Activated naive CD4-positive, alpha-beta T cell treated with anti-CD3 and anti-CD28 coated beads, Interleukin-2, amount 10 ng/mL, durations not matched to agents 7 days and 5 days (primary cell): ENCODE measurements at regions not wholly inside any gene's neighbourhood (a gene's known extent, or its start where the extent isn't known, plus 50 kb on each side); places are given as distances from the start of the nearest gene placed in this dataset.
A peak's percentile ranks its signal among the peaks of the same experiment; 100 is the strongest.

Experiments used
- CTCF ChIA-PET: fragments of 350-600 bp; sonication (Branson Sonifier 250); formaldehyde crosslinking; loops from one replicate; lab custom pipeline; 2021; ENCODE audit warnings: antibody characterized with exemption; lab: Charles Lee
- DNase-seq: peaks from one replicate; pipeline ENCODE4 v3.0.0-alpha.2; 2020
- H3K27ac Mint-ChIP-seq: one replicate; pipeline ENCODE4 v1.8.0; 2021; ENCODE audit warnings: mild to moderate bottlenecking, moderate library complexity, mixed read lengths
- H3K27me3 Mint-ChIP-seq: one replicate; pipeline ENCODE4 v1.8.0; 2021; ENCODE audit warnings: mild to moderate bottlenecking, mixed read lengths
- H3K36me3 Mint-ChIP-seq: one replicate; pipeline ENCODE4 v1.8.0; 2021; ENCODE audit warnings: mixed read lengths
- H3K4me1 Mint-ChIP-seq: one replicate; pipeline ENCODE4 v1.8.0; 2021; ENCODE audit warnings: mixed read lengths
- H3K4me3 Mint-ChIP-seq: one replicate; pipeline ENCODE4 v1.8.0; 2021; ENCODE audit warnings: mild to moderate bottlenecking, moderate library complexity, mixed read lengths
- H3K9me3 Mint-ChIP-seq: one replicate; pipeline ENCODE4 v1.8.0; 2021; ENCODE audit warnings: mixed read lengths

GRCh38 chr9:105880517-105880916, 186.2 kb downstream of the TMEM38B start:
- Mint-ChIP-seq H3K4me3 (no peak overlapping the region), H3K4me1 (peaks cover 33% of the 10 kb centered on the region), H3K27ac (no peak overlapping the region), H3K9me3 (no peaks in the 10 kb centered on the region), H3K36me3 (no peaks in the 10 kb centered on the region), H3K27me3 (peaks cover 30% of the 10 kb centered on the region)
- CTCF ChIA-PET, result interaction anchor here (1.0 to 10.1 kb wide), 3 partner anchors 23 to 162 kb away, joined by 3 to 155 read pairs (median 3); no protein-coding TSS in a partner anchor
- no peak for DNase-seq

GRCh38 chr9:105881021-105881420, 186.7 kb downstream of the TMEM38B start:
- H3K4me3 Mint-ChIP-seq, result no peak overlapping the region
- peaks cover 35% of the 10 kb centered on the region for H3K4me1 Mint-ChIP-seq
- no peak for DNase-seq
- no peak overlapping the region for H3K27ac Mint-ChIP-seq
- no peaks in the 10 kb centered on the region for H3K36me3 Mint-ChIP-seq
- no peaks in the 10 kb centered on the region for H3K9me3 Mint-ChIP-seq
- CTCF ChIA-PET, result interaction anchor here (0.5 to 10.1 kb wide), 14 partner anchors 8 to 370 kb away, joined by 3 to 155 read pairs (median 4); no protein-coding TSS in a partner anchor
- peaks cover 33% of the 10 kb centered on the region for H3K27me3 Mint-ChIP-seq

- H3K27me3 Mint-ChIP-seq, result peaks cover 33% of the 10 kb centered on the region
- no peak overlapping the region for H3K4me3 Mint-ChIP-seq
- no peaks in the 10 kb centered on the region for H3K36me3 Mint-ChIP-seq
- no peaks in the 10 kb centered on the region for H3K9me3 Mint-ChIP-seq
- no peak overlapping the region for H3K27ac Mint-ChIP-seq
- H3K4me1 Mint-ChIP-seq, result peaks cover 30% of the 10 kb centered on the region
- DNase-seq, result peak; percentile 83
- CTCF ChIA-PET, result interaction anchor here (0.5 to 10.1 kb wide), 16 partner anchors 9 to 371 kb away, joined by 3 to 155 read pairs (median 4); no protein-coding TSS in a partner anchor
Measured at GRCh38 chr9:105881654-105882349, 187.5 kb downstream of the TMEM38B start.

- Mint-ChIP-seq H3K36me3 (no peaks in the 10 kb centered on the region), H3K9me3 (no peaks in the 10 kb centered on the region), H3K27me3 (peaks cover 32% of the 10 kb centered on the region), H3K27ac (peak overlapping the region; percentile 47), H3K4me1 (peaks cover 31% of the 10 kb centered on the region), H3K4me3 (no peak overlapping the region)
- CTCF ChIA-PET, result interaction anchor here (1.1 to 10.1 kb wide), 4 partner anchors 13 to 41 kb away, joined by 3 to 155 read pairs (median 3); no protein-coding TSS in a partner anchor
- DNase-seq, result peak; percentile 24
Measured at GRCh38 chr9:105883847-105884246, 189.5 kb downstream of the TMEM38B start.

- DNase-seq, result no peak
- no peak overlapping the region for H3K4me3 Mint-ChIP-seq
- H3K27ac Mint-ChIP-seq, result peak overlapping the region; percentile 47
- H3K9me3 Mint-ChIP-seq, result no peaks in the 10 kb centered on the region
- H3K27me3 Mint-ChIP-seq, result peaks cover 26% of the 10 kb centered on the region
- H3K4me1 Mint-ChIP-seq, result peaks cover 27% of the 10 kb centered on the region
- no peaks in the 10 kb centered on the region for H3K36me3 Mint-ChIP-seq
- CTCF ChIA-PET, result interaction anchor here (0.7 to 10.1 kb wide), 5 partner anchors 13 to 42 kb away, joined by 3 to 155 read pairs (median 3); no protein-coding TSS in a partner anchor
Measured at GRCh38 chr9:105884416-105884815, 190.1 kb downstream of the TMEM38B start.

- DNase-seq, result no peak
Measured at GRCh38 chr9:105886136-105886535, 191.8 kb downstream of the TMEM38B start.

GRCh38 chr9:105887679-105888078, 193.3 kb downstream of the TMEM38B start:
- peaks cover 13% of the 10 kb centered on the region for H3K27me3 Mint-ChIP-seq
- H3K4me3 Mint-ChIP-seq, result no peak overlapping the region
- DNase-seq, result peak; percentile 22
- H3K4me1 Mint-ChIP-seq, result peaks cover 27% of the 10 kb centered on the region
- CTCF ChIA-PET, result no interaction called here
- H3K9me3 Mint-ChIP-seq, result no peaks in the 10 kb centered on the region
- H3K27ac Mint-ChIP-seq, result no peak overlapping the region
- no peaks in the 10 kb centered on the region for H3K36me3 Mint-ChIP-seq

More at GRCh38 chr9:105886136-105886535, 191.8 kb downstream of the TMEM38B start:
- Mint-ChIP-seq H3K27me3 (peaks cover 18% of the 10 kb centered on the region), H3K4me3 (no peak overlapping the region), H3K27ac (no peak overlapping the region), H3K36me3 (no peaks in the 10 kb centered on the region), H3K9me3 (no peaks in the 10 kb centered on the region), H3K4me1 (peaks cover 27% of the 10 kb centered on the region)
- CTCF ChIA-PET, result interaction anchor here (10.1 kb wide), 1 partner anchor 43 kb away, joined by 155 read pairs; no protein-coding TSS in a partner anchor

GRCh38 chr9:105890046-105890822, 195.9 kb downstream of the TMEM38B start:
- DNase-seq, result no peak
- Mint-ChIP-seq H3K4me1 (peaks cover 6% of the 10 kb centered on the region), H3K27me3 (peaks cover 11% of the 10 kb centered on the region), H3K36me3 (no peaks in the 10 kb centered on the region), H3K4me3 (no peak overlapping the region), H3K27ac (no peak overlapping the region), H3K9me3 (no peaks in the 10 kb centered on the region)
- CTCF ChIA-PET, result no interaction called here

GRCh38 chr9:105900123-105900522, 205.8 kb downstream of the TMEM38B start:
- H3K27me3 Mint-ChIP-seq, result peaks cover 22% of the 10 kb centered on the region
- no peaks in the 10 kb centered on the region for H3K36me3 Mint-ChIP-seq
- H3K27ac Mint-ChIP-seq, result no peak overlapping the region
- H3K9me3 Mint-ChIP-seq, result no peaks in the 10 kb centered on the region
- H3K4me3 Mint-ChIP-seq, result no peak overlapping the region
- no peak for DNase-seq
- H3K4me1 Mint-ChIP-seq, result no peaks in the 10 kb centered on the region
- CTCF ChIA-PET, result no interaction called here

GRCh38 chr9:105901514-105902109, 207.3 kb downstream of the TMEM38B start:
- CTCF ChIA-PET, result no interaction called here
- Mint-ChIP-seq H3K36me3 (no peaks in the 10 kb centered on the region), H3K4me3 (no peak overlapping the region)

GRCh38 chr9:105908069-105908468, 213.7 kb downstream of the TMEM38B start:
- Mint-ChIP-seq H3K27ac (no peak overlapping the region), H3K36me3 (no peaks in the 10 kb centered on the region), H3K4me1 (no peaks in the 10 kb centered on the region), H3K27me3 (peaks cover 5% of the 10 kb centered on the region), H3K4me3 (no peak overlapping the region), H3K9me3 (no peaks in the 10 kb centered on the region)
- CTCF ChIA-PET, result no interaction called here
- DNase-seq, result no peak

More at GRCh38 chr9:105901514-105902109, 207.3 kb downstream of the TMEM38B start:
- H3K9me3 Mint-ChIP-seq, result no peaks in the 10 kb centered on the region
- H3K4me1 Mint-ChIP-seq, result no peaks in the 10 kb centered on the region
- H3K27me3 Mint-ChIP-seq, result peaks cover 21% of the 10 kb centered on the region
- DNase-seq, result no peak
- H3K27ac Mint-ChIP-seq, result no peak overlapping the region

- Mint-ChIP-seq H3K4me1 (no peaks in the 10 kb centered on the region), H3K9me3 (no peaks in the 10 kb centered on the region), H3K27me3 (peaks cover 5% of the 10 kb centered on the region), H3K4me3 (no peak overlapping the region), H3K27ac (no peak overlapping the region), H3K36me3 (no peaks in the 10 kb centered on the region)
- CTCF ChIA-PET, result no interaction called here
- DNase-seq, result no peak
Measured at GRCh38 chr9:105911104-105911911, 217.0 kb downstream of the TMEM38B start.

- DNase-seq, result no peak
- CTCF ChIA-PET, result no interaction called here
- Mint-ChIP-seq H3K36me3 (no peaks in the 10 kb centered on the region), H3K4me3 (no peak overlapping the region), H3K4me1 (no peaks in the 10 kb centered on the region), H3K27ac (no peak overlapping the region), H3K27me3 (peaks cover 5% of the 10 kb centered on the region), H3K9me3 (no peaks in the 10 kb centered on the region)
Measured at GRCh38 chr9:105912157-105912862, 218.0 kb downstream of the TMEM38B start.
